MV-4-11 (cell line): ENCODE measurements at regions not wholly inside any gene's neighbourhood (a gene's known extent, or its start where the extent isn't known, plus 50 kb on each side); places are given as distances from the start of the nearest gene placed in this dataset.
A peak's percentile ranks its signal among the peaks of the same experiment; 100 is the strongest.

Source experiments
- DNase-seq: peaks from one replicate; lab custom pipeline; 2025; lab: John Stamatoyannopoulos, UW

- DNase-seq: no peak
Measured at GRCh38 chr9:89911721-89912604, 307.2 kb downstream of the GADD45G start.

GRCh38 chr9:89912605-89912953, 307.8 kb downstream of the GADD45G start:
- no peak for DNase-seq

- DNase-seq: no peak
Measured at GRCh38 chr9:89915187-89915586, 310.4 kb downstream of the GADD45G start.

GRCh38 chr9:89916001-89916597, 311.3 kb downstream of the GADD45G start:
- DNase-seq: no peak

- DNase-seq: no peak
Measured at GRCh38 chr9:89917861-89918260, 313.0 kb downstream of the GADD45G start.

GRCh38 chr9:89919171-89919681, 314.4 kb downstream of the GADD45G start:
- DNase-seq: peak; percentile 60

- no peak for DNase-seq
Measured at GRCh38 chr9:89920131-89920530, 315.3 kb downstream of the GADD45G start.

GRCh38 chr9:89920951-89921350, 316.1 kb downstream of the GADD45G start:
- no peak for DNase-seq

GRCh38 chr9:89922099-89922498, 317.3 kb downstream of the GADD45G start:
- no peak for DNase-seq

- DNase-seq: no peak
Measured at GRCh38 chr9:89923174-89923573, 318.4 kb downstream of the GADD45G start.

- DNase-seq: peak; percentile 17
Measured at GRCh38 chr9:89923961-89924504, 319.2 kb downstream of the GADD45G start.

GRCh38 chr9:89924611-89925010, 319.8 kb downstream of the GADD45G start:
- no peak for DNase-seq

- no peak for DNase-seq
Measured at GRCh38 chr9:89926167-89926566, 321.4 kb downstream of the GADD45G start.

- DNase-seq: no peak
Measured at GRCh38 chr9:89926691-89927220, 321.9 kb downstream of the GADD45G start.

- no peak for DNase-seq
Measured at GRCh38 chr9:89928106-89928505, 323.3 kb downstream of the GADD45G start.

GRCh38 chr9:89928521-89929275, 323.9 kb downstream of the GADD45G start:
- no peak for DNase-seq

GRCh38 chr9:89929315-89929672, 324.5 kb downstream of the GADD45G start:
- DNase-seq: no peak

GRCh38 chr9:89929673-89930480, 325.1 kb downstream of the GADD45G start:
- DNase-seq: no peak

- DNase-seq: no peak
Measured at GRCh38 chr9:89933578-89933977, 328.8 kb downstream of the GADD45G start.

- no peak for DNase-seq
Measured at GRCh38 chr9:89935115-89935514, 330.3 kb downstream of the GADD45G start.

- no peak for DNase-seq
Measured at GRCh38 chr9:89935801-89936200, 331.0 kb downstream of the GADD45G start.
